Activated CD4-positive, alpha-beta T cell treated with anti-CD3 and anti-CD28 coated beads, Interleukin-2, amount 50 U/mL, for 48 hours (primary cell): ENCODE measurements at regions not wholly inside any gene's neighbourhood (a gene's known extent, or its start where the extent isn't known, plus 50 kb on each side); places are given as distances from the start of the nearest gene placed in this dataset.
"Not testable (repeated sequence)": the region's sequence is repeated elsewhere in the genome, so short reads cannot be mapped to it uniquely, and the experiment has no call there.

Source experiments
- DNase-seq, 2 experiments: peaks; one replicate each; pipeline ENCODE4 v3.0.0-alpha.2; 2020

DNA sequence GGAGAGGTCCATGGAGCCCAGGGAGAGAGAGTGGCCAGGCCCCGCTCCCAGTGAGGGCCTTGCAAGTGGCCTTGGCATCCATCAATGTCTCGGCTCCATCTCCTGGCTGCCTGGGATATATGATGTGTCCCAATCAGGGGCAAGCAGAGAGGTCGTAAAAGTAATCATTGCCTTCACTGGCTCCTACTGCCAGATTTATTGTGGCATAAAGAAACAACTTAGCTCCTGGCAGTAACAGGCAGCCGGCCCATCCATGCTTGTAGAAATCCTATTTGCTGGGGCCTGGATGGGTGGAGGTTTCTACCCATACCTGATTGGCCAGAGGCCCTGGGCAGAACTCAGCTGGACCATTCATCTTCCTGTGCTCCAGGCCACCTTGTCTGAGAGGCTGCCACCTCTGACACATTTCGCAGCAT is 272.6 kb downstream of the MATN1 start:
- DNase-seq: no peak

DNA sequence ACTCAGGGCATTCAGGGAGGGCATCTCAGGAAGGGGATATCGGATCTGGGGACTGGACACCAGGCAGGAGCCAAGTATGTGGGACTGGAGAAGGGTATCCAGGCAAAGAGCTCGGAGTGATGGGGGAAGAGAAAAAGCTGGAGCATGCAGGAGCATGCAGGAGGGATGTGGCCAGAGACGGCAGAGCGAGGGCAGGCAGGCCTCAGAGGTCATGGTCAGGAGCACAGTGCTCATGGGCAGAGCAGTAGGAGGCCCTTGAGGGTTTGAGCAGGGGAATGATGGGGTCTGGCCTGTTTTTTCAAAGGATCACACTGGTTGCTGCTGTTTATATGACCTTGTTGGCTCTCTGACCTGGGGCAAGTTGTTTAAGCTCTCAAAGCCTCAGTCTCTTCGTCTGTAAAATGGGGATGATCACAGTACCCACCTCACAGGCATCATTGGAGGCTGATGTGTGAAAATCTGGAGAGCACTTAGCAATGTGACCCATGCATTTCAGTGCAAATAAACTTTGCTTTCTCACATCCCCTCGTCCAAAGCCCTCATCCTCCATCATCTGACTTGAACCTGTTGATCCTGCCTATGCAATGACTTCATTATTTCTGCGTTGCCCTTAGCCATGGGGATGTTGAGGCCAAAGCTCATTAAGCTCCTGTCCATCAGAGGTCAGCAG is 273.1 kb downstream of the MATN1 start:
- no peak for DNase-seq

DNA sequence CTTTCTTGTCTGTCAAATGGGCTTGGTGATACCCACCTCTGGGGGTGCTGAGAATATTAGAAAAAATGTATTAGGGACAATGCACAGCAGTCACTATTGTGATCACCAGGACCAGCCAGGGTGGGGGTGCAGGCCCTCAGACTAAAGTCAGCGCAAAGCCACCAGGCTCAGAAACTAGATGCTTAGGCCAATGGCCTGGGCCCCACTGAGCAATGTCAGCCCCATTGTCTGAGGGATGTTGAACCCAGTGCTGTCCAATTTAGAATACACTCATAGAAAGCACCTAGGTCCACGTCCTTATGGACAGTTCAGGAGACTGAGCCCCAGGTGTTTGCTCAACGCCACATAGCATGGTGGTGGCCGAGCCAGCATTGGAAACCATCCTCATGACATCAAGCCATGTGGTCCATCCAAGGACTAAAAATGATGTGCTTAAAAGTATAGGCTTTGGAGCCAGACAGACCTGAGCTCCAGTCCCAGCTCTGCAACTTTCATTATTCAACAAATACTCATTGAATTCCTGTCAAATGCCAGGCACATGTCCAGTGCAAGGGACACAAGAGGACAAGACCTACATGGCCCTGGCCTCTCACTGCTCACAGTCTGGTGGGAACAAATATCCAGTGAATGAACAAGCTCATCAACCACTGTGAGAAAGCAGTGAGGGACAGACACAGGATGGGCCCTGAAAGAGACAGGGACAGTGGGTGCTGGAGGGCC is 273.8 kb downstream of the MATN1 start:
- no peak for DNase-seq

DNA sequence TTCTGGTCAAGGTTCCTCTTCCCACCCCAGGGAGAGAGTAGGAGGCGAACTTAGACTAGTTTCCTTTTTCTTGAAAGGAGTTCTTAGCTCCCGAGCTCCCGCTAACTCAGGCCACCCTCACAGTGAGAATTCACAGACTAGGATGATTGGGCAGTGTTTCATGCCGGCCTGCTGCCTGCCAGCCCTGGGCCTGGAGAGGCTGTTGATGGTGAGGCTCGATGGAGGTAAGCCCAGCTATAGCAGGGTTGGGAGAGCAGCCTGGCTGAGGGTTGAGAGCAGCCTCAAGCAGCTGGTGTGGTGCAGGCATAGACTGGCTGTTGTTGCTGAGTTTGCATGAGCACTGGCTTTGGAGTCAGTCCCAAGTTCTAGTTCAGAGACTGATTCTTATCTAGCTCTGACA is 274.4 kb downstream of the MATN1 start:
- no peak for DNase-seq

DNA sequence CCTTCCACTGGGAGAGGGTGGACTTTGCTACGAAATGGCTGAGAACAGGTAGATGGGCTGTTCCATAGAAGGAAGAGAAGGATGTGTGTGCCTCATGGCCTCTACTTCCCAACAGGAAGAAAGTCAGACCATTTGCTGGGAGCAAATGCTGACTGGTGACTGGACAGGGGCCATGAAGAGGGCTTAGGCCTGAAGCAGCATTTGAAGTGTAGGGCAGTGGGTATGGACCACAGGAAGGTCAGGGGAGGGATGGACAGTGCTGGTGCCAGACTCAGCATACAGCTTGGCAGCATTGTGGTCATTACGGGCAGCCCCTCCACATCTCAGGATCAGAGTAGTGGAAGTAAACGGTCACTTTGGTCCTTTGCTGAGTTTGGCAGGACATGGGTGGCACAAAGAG is 275.7 kb downstream of the MATN1 start:
- DNase-seq: no peak

DNA sequence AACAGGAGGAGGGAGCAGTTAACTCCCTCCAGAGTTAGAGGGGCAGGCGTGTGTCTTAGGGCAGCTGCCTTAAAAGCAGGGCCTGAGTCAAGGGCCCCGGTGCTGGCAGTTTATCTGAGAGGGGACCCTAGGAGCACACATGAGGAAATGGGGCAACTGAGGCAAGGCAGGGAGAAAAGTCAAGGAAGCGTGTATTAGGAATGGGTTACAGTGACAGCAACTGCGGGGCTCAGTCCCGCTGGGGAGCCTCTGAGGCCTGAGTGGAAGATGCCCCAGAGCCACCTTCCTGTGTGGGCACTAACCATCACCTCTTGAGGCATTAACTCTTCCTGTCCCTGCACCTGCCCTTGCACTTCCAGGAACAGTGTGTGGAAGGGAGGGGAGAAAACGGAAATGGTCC is 276.3 kb downstream of the MATN1 start:
- DNase-seq: no peak

DNA sequence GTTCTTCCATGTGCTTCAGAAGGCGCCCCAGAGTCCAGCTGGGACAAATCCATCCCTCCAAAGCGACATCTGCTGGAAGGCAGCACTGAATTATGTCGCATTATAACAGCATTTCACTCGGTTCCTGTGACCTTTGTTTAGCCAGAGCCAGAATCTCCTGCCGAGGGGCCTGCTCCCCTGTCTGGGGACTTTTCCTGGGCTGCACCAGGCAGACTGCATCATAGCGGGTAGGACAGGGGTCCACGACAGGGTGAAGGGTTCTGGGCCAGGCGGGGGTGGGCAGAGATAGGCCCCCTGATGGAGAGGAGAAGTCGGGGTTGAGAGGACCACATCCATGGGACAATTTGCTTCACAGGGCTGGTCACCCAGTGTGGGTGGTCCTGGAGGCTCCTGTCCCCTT is 276.9 kb downstream of the MATN1 start:
- no peak for DNase-seq

DNA sequence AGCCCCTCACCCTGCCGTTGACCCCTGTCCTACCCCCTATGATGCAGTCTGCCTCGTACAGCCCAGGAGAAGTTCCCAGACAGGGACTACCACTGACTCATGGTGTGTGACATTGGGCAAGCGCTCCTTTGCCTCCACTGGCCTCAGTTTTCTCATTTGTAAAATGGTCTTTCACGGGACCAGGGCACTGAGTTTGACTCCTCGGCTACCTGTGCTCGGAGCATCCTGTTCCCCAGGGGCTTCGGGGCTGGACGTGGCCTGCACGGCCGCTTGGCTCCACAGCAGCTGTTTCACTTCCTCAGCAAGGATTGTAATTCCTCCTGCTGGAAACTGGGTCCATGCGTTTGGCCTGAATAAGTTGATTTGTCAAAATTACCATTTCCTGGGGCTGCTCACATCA is 277.3 kb downstream of the MATN1 start:
- no peak for DNase-seq

DNA sequence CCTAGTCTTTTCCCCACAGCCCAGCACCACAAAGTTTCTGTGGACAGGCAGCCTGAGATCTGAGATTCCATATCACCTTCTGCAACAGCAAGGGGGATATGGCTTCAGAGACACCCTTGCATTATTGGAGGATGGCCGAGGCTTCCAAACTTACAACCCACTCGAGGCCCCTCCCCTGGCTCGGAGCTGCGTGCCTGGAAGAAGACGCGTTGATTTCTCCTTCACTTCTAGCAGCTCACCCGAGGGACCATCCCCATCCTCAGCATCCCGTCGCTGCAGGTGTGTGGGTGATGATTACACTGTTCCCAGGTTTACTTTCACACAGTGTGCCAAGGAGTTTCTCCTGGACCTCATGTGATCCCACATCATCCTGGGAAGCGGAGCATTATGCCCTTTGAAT is 277.9 kb downstream of the MATN1 start:
- no peak for DNase-seq

DNA sequence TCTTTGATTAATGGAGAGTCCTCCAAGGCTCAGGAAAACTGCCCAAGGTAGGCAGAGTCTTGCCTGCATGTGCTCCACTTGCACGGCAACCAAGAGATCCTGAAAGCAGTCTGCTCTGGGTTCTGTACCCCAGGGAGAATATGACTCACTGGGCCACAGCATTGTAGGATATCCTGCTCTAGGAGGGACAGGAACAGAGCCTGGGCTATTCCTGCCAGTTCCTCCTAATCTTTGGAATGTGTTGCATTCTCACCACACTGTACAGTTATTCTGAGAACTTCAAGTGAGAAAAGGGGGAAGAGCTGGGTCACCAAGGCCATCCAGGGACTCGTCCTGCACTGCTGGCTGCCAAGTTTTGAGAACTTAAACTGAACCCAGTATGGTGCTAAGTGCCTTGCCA is 278.5 kb downstream of the MATN1 start:
- no peak for DNase-seq

DNA sequence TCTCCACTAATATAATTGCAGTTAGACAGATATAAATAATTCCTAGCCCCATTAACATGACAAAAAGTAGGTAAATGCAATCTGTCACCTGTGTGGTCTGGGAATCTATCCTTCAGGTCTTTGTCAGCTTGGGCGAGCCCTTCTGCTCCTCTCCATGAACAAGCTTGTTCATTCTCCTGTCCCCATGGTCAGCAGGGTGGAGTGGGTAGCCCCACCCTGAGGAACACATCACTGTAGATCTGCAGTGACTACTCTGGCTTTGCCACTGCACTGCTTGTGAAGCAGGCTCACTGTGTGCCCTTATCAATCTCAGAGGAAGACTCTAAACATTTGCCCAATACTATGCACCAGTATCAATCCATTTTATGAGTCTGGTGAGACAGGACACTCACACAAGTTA is 279.0 kb downstream of the MATN1 start:
- DNase-seq: no peak

DNA sequence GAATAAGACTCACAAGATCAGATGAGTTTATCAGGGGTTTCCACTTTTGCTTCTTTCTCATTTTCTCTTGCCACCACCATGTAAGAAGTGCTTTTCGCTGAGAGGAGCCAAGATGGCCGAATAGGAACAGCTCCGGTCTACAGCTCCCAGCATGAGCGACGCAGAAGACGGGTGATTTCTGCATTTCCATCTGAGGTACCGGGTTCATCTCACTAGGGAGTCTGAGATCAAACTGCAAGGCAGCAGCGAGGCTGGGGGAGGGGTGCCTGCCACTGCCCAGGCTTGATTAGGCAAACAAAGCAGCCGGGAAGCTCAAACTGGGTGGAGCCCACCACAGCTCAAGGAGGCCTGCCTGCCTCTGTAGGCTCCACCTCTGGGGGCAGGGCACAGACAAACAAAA is 285.1 kb downstream of the MATN1 start:
- not testable (repeated sequence) for DNase-seq

DNA sequence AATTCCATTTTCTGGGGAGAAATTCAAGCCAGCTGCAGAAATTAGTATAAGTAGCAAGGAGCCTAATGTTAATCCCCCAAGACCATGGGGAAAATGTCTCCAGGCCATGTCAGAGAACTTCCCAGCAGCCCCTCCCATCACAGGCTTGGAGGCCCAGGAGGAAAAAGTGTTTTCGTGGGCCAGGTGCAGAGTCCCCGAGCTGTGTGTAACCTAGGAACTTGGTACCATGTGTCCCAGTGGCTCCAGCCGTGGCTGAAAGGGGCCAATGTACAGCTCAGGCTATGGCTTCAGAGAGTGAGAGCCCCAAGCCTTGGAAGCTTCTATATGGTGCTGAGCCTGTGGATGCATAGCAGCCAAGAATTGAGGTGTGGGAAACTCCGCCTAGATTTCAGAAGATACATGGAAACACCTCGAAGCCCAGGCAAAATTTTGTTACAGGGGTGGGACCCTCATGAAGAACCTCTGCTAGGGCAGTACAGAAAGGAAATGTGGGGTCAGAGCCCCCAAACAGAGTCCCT is 286.3 kb downstream of the MATN1 start:
- no peak for DNase-seq

DNA sequence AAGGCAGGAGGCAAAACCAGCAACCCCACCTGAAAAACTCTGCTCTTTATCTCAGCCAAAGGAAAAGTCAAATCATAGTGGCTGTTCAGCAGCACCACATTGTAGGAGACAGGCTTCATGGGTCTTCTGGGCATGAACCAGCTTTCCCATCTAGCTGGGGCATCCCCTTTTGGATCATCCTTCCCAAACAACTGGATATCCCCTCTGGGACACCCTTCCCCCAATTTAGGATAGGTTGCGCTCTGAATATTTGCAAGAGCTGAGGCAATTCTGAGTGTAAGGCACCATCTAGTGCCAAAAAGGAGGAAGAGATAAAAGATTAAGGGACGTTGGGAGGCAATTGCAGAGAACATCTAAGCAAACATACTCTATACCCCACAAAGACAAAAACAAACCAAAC is 295.8 kb downstream of the MATN1 start:
- no peak for DNase-seq

DNA sequence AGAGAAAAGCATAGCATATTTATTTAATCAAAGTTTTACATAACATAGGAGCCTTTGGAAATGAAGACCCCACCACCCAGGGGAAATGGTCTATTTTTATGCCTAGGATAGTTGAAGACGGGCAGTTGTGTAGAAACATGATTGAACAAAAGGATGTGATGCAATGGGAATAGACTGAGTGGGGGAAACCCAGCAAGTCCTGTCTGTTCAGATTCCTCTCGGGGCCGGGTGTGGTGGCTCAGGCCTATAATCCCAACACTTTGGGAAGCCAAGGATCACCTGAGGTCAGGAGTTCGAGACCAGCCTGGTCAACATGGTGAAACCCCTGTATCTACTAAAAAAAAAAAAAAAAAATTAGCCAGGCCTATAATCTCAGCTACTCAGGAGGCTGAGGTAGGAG is 298.3 kb downstream of the MATN1 start:
- no peak for DNase-seq

DNA sequence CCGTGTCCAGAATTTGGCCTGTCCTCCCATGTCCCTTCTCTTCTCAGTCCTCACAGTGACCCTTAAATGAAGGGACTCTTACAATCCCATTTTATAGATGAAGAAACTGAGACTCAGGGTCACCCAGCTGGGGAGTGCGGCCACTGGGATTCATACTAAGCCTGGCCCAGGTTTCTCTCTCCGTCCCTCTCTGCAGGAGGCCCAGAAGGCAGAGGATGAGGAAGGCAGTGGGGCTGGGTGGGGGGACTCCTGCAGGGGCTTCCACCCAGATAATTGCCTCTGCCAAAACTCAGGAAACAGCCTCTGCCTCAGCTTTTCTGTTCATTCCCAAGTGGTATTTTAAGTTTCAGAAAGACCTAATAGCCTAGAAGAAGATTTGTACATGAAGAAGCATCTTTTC is 299.8 kb downstream of the MATN1 start:
- DNase-seq: no peak

DNA sequence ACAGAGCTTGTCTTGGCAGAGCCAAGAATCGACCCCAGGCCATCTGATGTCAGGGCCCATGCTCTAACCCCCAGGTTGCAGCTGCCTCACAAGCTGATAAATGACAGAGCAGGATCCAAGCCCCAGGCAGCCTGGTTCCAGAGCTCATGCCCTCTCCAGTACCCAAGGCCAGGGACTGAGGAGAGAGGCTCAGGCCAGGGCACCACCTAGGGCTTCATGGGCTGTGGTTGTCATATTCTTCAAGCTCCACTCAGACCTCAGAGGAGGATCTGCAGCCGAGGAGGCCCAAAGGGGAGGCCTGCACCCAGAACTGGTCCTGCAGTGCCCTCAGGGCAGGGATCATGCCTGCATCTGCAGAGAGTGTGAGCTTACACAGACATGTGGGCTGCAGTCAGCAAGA is 301.1 kb downstream of the MATN1 start:
- no peak for DNase-seq

DNA sequence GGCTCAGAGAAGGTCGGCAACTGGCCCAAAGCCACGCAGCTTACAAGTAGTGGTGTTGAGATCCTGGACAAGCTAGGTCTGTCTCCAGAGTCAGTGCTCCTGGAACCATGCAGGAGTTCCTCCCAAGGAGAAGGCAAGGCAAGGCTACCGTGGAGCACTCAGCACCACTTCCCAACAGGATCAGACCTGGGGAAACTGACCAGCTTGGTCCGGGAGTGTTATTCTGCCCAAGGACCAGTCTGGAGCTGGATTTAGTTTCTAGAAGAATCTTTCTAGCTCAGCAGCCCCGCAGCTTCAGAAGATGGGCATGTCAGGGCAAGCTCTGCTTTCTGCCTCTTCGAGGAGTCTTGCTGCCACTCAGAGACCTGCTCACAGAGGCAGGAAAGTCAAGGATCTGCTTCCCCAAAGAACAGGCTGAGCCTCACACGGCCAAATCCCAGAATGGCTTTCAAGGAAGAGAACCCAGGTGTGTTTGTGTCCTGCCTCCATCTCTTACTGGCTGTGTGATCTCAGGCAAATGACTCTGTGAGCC is 302.8 kb downstream of the MATN1 start:
- no peak for DNase-seq

DNA sequence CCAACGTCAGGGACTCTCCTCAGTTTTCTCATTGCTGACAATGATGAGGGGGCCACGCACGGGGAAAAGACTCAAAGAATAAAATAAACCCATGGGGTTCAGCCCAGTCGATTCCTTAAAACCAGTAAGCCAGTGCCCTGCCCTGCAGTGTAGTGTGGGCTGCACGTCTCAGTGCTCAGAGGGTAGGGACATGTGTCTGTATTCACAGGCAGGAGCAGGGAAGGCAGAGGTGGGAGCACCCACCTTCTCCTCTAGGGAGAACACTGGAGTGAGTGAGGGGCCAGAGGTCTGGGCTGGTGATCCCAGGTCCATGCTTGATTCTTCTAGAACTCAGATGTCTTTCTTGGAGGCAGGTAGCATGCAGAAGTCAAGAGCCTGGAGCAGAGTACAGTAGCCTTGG is 303.6 kb downstream of the MATN1 start:
- DNase-seq: no peak

DNA sequence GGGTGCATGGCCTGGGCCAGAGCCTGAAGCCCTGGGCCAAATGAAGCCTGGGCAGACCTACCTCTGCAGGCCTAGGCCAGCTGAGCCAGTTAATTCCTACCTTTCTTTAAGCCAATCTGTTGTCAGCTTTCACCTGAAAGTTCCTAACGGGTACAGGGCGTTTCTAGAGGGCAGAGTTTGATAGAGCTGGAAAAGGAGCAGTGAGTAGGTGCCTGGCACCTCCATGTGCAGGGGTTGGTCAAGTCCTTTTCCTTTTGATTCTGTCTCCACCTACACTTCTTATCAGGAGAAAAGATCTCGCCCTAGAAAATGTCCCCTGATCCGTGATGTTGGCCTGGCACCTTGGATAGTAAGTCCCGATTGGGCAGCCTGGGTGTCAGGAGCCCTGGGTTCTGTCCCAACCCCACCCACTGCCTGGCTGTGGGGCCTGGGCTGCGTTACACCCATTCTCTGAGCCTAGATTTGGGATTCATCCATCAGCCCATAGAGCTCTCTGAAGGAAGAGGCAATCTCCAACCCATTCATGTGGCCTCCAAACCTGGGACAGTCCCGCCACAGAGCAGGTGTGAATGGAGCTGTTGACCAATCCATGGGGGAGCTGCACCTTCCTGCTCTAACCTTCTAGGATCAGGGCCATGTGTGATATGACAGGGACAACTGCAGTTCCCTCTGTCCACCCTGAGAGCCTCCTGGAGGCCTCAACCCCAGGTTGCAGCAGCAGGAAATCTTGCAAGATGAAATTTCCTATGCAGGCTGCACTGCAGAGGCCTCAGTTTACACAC is 304.3 kb downstream of the MATN1 start:
- DNase-seq: no peak

DNA sequence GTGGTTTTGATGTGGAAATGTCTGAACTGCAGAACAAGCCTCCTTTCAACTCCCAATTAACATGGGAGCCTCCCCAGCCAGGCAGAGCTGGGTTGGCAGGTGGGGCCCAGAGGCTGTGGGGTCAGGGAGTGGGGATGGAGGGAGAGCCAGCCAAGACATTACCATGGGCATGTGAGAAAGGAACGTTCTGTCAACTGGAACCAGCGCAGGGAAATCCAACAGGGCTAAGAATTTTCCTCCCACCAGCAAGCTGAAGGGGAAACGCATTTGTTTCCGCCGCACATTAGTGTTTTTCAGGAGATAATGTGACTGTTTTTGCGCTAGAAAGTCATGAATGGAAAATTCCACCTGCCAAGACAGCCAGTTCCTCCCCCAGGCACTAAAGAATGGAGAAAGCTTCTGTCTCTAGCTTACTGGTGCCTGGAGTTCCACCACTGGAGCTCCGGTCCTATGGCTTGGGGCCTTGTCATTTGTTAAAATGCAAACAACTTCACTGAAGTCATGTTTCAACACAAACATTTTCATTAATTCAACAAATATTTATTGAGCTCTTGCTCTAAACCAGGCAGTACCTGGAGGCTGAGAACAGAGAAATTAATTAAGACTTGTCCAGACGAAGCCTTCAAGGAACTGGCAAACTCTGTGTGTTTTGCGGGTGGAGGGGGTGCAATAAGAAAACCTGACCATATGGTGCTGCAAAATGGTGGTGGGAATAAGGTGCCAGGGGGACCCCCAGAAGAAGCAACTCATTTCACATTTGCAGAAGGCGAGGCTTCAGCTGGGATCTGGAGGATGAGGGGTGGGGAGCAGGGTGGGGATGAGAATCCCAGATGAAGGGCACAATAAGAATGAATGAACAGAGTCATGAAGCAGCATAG is 305.1 kb downstream of the MATN1 start:
- DNase-seq: no peak

DNA sequence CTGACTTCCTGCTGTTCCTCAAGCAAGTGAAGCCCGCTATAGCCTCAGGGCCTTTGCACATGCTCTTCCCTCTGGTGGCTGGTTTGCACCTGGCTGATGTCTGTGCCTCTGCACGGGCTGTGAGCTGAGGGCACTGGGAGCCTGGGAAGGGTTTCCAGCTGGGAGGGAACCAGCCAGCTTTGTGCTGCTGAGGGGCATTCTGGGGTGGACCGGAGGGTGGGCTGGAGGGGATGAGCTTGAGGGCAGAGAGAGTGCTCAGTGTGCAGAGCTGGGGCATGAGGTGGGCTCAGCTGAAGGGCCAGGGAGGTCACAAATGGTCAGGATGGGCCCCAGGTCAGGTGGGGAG is 305.7 kb downstream of the MATN1 start:
- DNase-seq: no peak
